ENCODE measurements at regions not wholly inside any gene's neighbourhood (a gene's known extent, or its start where the extent isn't known, plus 50 kb on each side); places are given as distances from the start of the nearest gene placed in this dataset.

- Mint-ChIP-seq H3K27ac (no peak overlapping the region), H3K36me3 (ENCODE audit: low read depth) (no peaks in the 10 kb centered on the region), H3K4me1 (ENCODE audit: low read depth) (no peaks in the 10 kb centered on the region), H3K4me3 (no peak overlapping the region), H3K27me3 (no peaks in the 10 kb centered on the region), H3K9me3 (no peaks in the 10 kb centered on the region)
Measured at GRCh38 chr12:20183563-20183962, 184.8 kb upstream of the PDE3A start.

DNA sequence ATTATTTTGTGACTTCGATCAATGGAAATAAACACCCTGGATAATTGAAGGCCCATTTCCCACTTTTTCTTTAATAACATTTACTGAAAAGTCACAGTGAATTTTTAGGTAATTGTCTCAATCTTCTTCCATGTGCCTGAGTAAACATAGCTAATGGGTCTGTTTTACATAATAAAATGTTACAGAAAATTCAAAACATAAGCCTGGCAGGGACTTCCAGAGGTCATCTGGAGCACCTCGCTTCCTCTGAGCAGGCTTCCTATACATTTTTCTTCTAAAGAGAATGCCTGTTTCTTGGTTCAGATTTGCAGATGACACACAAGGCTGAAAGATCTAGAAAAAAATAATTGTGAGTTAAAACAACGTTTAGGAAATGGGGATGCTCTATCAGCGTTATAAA is 183.8 kb upstream of the PDE3A start:
- Mint-ChIP-seq H3K27me3 (no peaks in the 10 kb centered on the region), H3K27ac (no peak overlapping the region), H3K4me1 (ENCODE audit: low read depth) (no peaks in the 10 kb centered on the region), H3K36me3 (ENCODE audit: low read depth) (no peaks in the 10 kb centered on the region), H3K9me3 (no peaks in the 10 kb centered on the region), H3K4me3 (no peak overlapping the region)

DNA sequence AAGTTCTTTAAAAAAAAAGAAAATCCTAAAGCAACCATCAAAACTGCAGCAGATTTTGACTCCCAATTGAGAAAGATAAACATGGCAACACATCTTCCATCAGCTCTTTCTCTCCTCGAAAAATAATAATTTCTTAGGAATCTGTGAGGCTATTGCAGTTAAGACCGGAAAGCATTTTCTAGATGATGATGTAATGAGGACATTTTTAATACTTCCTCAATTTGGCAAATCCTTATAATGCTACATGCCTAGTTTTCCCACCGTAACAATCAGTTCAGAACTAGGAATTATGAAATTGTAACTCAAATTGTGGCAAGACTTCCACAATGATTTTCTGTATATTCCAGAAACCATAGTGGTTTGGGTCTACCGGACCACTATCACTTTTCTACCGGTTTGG is 180.9 kb upstream of the PDE3A start:
- Mint-ChIP-seq H3K27me3 (no peaks in the 10 kb centered on the region), H3K4me3 (no peak overlapping the region), H3K9me3 (no peaks in the 10 kb centered on the region), H3K27ac (no peak overlapping the region), H3K4me1 (ENCODE audit: low read depth) (no peaks in the 10 kb centered on the region), H3K36me3 (ENCODE audit: low read depth) (no peaks in the 10 kb centered on the region)

DNA sequence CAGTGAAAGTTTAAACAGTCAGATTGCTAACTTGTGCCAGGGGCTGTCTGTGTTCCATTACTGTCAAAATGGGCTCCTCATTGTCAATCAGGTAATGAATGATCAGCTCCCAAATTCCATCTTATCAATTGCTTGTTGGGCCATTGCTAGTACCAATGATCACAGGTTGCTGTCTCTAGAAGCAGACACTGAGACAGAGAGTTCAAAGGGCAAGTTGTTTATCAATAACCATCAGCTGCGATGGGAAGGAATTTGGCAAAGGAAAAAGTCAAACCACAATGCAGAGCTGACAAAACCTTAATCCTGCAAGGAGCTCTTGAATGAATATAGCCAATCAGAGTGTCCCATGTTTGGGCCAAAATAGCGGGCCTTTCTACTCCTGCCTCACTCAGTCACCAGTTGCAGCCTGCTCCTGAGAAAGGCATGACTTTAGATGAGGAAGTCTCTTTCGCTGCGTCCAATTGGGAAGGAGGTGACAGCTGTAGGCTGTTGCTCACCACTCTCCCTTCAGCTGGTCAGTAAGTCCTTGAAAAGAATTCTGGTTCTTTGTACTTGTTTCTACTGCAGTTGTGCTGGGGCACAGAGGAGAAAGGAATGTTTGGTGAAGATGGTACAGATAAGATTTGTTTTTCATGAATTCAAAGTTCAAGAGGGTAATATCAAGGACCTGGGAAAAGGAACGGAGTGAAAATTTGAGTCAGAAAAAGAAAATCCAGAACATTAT is 179.2 kb upstream of the PDE3A start:
- no peaks in the 10 kb centered on the region for H3K9me3 Mint-ChIP-seq
- no peak overlapping the region for H3K4me3 Mint-ChIP-seq
- H3K27me3 Mint-ChIP-seq = no peaks in the 10 kb centered on the region
- no peaks in the 10 kb centered on the region for H3K4me1 Mint-ChIP-seq (ENCODE audit: low read depth)
- H3K36me3 Mint-ChIP-seq (ENCODE audit: low read depth) = no peaks in the 10 kb centered on the region
- no peak overlapping the region for H3K27ac Mint-ChIP-seq

DNA sequence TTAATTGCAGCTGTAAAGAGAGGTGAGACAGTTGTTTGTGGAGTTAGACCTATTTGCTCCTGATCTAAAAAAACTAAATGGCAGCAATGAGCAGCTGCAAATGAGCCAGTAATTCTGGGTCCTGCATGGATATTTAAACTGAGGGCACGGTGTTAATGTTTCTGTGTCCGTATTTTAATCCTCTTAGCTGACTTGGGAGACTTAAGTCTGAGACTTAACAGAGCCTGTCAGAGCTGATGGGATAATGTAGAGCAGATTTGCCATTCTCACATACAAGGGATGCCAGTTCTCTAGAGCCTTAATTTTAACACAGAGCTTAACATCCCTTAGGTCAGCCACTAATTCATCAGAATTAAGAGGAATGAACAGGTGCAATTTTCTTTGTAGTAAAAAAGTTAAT is 178.6 kb upstream of the PDE3A start:
- Mint-ChIP-seq H3K27ac (no peak overlapping the region), H3K27me3 (no peaks in the 10 kb centered on the region), H3K9me3 (no peaks in the 10 kb centered on the region)

GRCh38 chr12:20194171-20194570 is 174.2 kb upstream of the PDE3A start:
- no peaks in the 10 kb centered on the region for H3K4me1 Mint-ChIP-seq (ENCODE audit: low read depth)
- H3K9me3 Mint-ChIP-seq = peaks cover 7% of the 10 kb centered on the region
- H3K27me3 Mint-ChIP-seq = no peaks in the 10 kb centered on the region
- H3K27ac Mint-ChIP-seq = no peak overlapping the region
- H3K36me3 Mint-ChIP-seq (ENCODE audit: low read depth) = no peaks in the 10 kb centered on the region
- H3K4me3 Mint-ChIP-seq = no peak overlapping the region

More for the DNA sequence above, 178.6 kb upstream of the PDE3A start:
- no peak overlapping the region for H3K4me3 Mint-ChIP-seq
- H3K36me3 Mint-ChIP-seq (ENCODE audit: low read depth) = no peaks in the 10 kb centered on the region
- H3K4me1 Mint-ChIP-seq (ENCODE audit: low read depth) = no peaks in the 10 kb centered on the region

DNA sequence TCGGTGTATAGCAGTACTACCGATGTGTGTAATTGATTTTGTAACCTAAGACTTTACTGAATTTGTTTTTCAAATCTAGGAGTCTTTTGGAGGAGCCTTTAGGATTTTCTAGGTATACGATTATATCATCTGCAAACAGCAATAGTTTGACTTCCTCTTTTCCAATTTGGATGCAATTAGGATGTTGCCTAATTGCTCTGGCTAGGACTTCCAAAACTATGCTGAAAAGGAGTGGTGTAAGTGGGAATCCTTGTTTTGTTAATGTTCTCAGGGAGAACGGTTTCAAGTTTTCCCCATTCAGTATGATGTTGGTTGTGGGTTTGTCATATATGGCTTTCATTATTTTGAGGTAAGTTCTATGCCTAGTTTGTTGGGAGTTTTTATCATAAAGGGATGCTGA is 171.6 kb upstream of the PDE3A start:
- H3K27me3 Mint-ChIP-seq = no peaks in the 10 kb centered on the region
- no peaks in the 10 kb centered on the region for H3K4me1 Mint-ChIP-seq (ENCODE audit: low read depth)
- H3K9me3 Mint-ChIP-seq = peaks cover 10% of the 10 kb centered on the region
- H3K36me3 Mint-ChIP-seq (ENCODE audit: low read depth) = no peaks in the 10 kb centered on the region
- no peak overlapping the region for H3K27ac Mint-ChIP-seq
- H3K4me3 Mint-ChIP-seq = no peak overlapping the region

DNA sequence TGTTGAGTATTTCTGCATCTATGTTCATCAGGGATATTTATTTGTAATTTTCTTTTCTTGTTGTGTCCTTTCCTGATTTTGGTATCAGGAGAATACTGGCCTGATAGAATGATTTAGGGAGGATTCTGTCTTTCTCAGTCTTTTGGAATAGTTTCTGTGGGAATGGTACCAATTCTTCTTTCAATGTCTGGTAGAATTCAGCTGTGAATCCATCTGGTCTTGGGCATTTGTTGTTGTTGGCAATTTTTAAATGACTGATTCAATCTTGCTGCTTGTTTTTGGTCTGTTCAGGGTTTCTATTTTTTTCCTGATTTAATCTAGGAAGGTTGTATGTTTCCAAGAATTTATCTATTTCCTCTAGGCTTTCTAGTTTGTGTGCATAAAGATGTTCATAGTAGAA is 170.9 kb upstream of the PDE3A start:
- H3K27ac Mint-ChIP-seq = no peak overlapping the region
- H3K27me3 Mint-ChIP-seq = no peaks in the 10 kb centered on the region
- peaks cover 10% of the 10 kb centered on the region for H3K9me3 Mint-ChIP-seq
- no peaks in the 10 kb centered on the region for H3K36me3 Mint-ChIP-seq (ENCODE audit: low read depth)
- H3K4me3 Mint-ChIP-seq = no peak overlapping the region
- no peaks in the 10 kb centered on the region for H3K4me1 Mint-ChIP-seq (ENCODE audit: low read depth)

DNA sequence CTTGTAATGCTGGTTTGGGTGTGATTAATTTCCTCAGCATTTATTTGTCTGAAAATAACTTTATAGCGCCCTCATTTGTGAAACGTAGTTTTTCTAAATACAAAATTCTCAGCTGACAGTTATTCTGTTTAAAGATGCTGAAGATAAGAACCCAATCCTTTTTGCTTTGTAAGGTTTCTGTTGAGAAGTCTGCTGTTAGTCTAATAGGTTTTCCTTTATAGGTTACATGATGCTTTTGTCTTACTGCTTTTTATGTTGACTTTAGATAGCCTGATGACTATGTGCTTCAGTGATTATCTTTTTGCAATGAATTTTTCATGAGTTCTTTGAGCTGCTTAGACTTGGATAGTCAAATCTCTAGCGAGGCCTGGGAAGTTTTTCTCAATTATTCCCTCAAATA is 168.6 kb upstream of the PDE3A start:
- H3K9me3 Mint-ChIP-seq = peaks cover 10% of the 10 kb centered on the region
- no peaks in the 10 kb centered on the region for H3K36me3 Mint-ChIP-seq (ENCODE audit: low read depth)
- H3K27me3 Mint-ChIP-seq = no peaks in the 10 kb centered on the region
- H3K4me3 Mint-ChIP-seq = no peak overlapping the region
- H3K27ac Mint-ChIP-seq = no peak overlapping the region
- H3K4me1 Mint-ChIP-seq (ENCODE audit: low read depth) = no peaks in the 10 kb centered on the region

DNA sequence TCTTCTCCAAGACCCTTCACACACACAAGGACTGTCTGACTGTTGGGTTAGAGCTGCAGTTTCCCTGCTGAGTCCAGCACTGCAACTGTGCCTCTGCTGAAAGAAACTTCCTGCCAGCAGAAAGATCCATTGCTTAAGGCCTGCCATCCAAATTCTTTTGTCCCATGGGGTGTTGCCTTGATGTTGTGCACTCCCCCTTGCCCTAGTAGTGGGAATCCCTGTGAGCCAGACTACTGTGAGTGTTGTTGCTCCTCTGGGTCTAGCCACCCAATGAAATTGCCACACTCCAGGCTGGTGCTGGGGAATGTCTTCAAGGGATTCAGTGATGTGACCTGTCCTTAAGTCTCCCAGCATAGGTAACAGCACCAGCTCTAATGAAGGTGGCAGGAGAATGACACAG is 166.6 kb upstream of the PDE3A start:
- H3K4me1 Mint-ChIP-seq (ENCODE audit: low read depth) = no peaks in the 10 kb centered on the region
- no peaks in the 10 kb centered on the region for H3K36me3 Mint-ChIP-seq (ENCODE audit: low read depth)
- H3K9me3 Mint-ChIP-seq = peaks cover 10% of the 10 kb centered on the region
- H3K4me3 Mint-ChIP-seq = no peak overlapping the region
- H3K27ac Mint-ChIP-seq = no peak overlapping the region
- H3K27me3 Mint-ChIP-seq = no peaks in the 10 kb centered on the region

GRCh38 chr12:20205854-20206253 is 162.5 kb upstream of the PDE3A start:
- Mint-ChIP-seq H3K9me3 (peaks cover 5% of the 10 kb centered on the region), H3K4me1 (ENCODE audit: low read depth) (no peaks in the 10 kb centered on the region), H3K27me3 (peaks cover 5% of the 10 kb centered on the region), H3K27ac (no peak overlapping the region), H3K4me3 (no peak overlapping the region), H3K36me3 (ENCODE audit: low read depth) (no peaks in the 10 kb centered on the region)

DNA sequence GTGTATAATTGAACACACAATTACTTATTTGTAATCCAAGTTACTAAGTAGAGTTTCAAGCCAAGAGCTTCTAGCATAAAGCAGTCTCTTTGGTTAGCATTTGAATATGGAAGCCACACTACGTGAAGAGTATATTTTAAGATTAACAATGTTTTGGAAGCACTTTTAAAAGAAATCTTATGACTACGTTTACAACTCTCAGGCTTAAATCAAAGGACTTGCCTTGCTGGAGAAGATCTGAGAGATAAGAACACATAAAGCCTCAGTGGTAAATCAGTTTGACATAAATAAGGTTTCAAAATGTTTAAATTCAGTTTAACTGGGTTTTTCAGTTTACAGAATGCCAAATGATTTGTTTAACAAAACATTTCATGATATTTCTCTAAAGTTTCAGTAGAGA is 161.9 kb upstream of the PDE3A start:
- no peak overlapping the region for H3K4me3 Mint-ChIP-seq
- no peak overlapping the region for H3K27ac Mint-ChIP-seq
- H3K36me3 Mint-ChIP-seq (ENCODE audit: low read depth) = no peaks in the 10 kb centered on the region
- peaks cover 5% of the 10 kb centered on the region for H3K27me3 Mint-ChIP-seq
- peaks cover 5% of the 10 kb centered on the region for H3K9me3 Mint-ChIP-seq
- H3K4me1 Mint-ChIP-seq (ENCODE audit: low read depth) = no peaks in the 10 kb centered on the region

DNA sequence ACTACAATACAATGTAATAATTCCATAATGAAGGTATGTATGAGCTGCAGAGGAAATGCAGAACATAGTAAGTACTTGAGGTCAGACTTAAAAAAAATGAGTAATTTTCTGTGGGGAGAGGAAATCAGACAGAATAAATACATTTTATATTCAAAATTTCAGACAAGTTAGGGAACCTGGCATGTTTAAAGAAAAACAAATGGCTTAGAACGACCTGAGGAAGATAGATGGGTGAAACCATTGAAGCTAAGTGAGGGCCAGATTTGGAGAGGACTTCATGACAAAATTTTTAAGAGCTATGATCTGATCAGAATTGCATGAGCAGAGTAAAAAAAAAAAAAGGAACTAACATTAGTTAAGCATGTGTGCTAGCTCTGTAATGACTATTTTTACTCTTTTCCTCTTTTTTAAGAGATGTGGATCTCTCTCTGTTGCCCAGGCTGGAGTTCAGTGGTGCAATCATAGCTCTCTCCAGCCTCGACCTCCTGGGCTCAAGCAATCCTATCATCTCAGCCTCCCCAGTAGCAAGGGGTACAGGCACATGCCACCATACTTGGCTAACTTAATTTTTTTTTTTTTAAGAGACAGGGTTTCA is 157.6 kb upstream of the PDE3A start:
- Mint-ChIP-seq H3K27ac (no peak overlapping the region), H3K36me3 (ENCODE audit: low read depth) (no peaks in the 10 kb centered on the region), H3K9me3 (peaks cover 5% of the 10 kb centered on the region), H3K4me3 (no peak overlapping the region), H3K27me3 (peaks cover 9% of the 10 kb centered on the region), H3K4me1 (ENCODE audit: low read depth) (no peaks in the 10 kb centered on the region)

DNA sequence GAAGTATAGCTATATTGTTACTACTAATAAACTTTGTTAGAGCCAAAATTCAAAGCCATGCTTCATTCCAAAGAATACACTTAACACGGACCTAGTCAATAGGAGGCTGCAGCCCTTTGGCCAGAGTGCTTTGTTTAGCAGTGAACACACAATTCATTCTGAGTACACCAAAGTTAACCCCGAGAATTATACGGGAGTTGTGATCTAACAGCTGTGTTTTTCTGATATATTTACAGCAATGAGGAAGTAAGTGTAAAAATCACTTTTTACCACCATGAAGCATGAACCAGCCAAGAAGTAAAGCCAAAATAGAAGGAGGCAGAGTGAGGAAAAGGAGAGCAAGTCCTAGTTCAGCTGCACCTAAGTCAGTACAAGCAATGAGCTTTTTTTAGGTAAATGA is 156.8 kb upstream of the PDE3A start:
- peaks cover 5% of the 10 kb centered on the region for H3K9me3 Mint-ChIP-seq
- no peak overlapping the region for H3K4me3 Mint-ChIP-seq
- no peaks in the 10 kb centered on the region for H3K36me3 Mint-ChIP-seq (ENCODE audit: low read depth)
- H3K27ac Mint-ChIP-seq = no peak overlapping the region
- no peaks in the 10 kb centered on the region for H3K4me1 Mint-ChIP-seq (ENCODE audit: low read depth)
- H3K27me3 Mint-ChIP-seq = peaks cover 12% of the 10 kb centered on the region

GRCh38 chr12:20211981-20212421 is 156.3 kb upstream of the PDE3A start:
- Mint-ChIP-seq H3K4me3 (no peak overlapping the region), H3K4me1 (ENCODE audit: low read depth) (no peaks in the 10 kb centered on the region), H3K27ac (no peak overlapping the region)

More at GRCh38 chr12:20211981-20212421, 156.3 kb upstream of the PDE3A start:
- Mint-ChIP-seq H3K27me3 (peaks cover 12% of the 10 kb centered on the region), H3K9me3 (peaks cover 5% of the 10 kb centered on the region), H3K36me3 (ENCODE audit: low read depth) (no peaks in the 10 kb centered on the region)

Measured in stimulated activated naive CD8-positive, alpha-beta T cell treated with anti-CD3 and anti-CD28 coated beads, Interleukin-15, Interleukin-2, amounts not matched to agents 100 ng/mL and 50 ng/mL, for 24 hours (primary cell).